WI38 (cell line): ENCODE measurements at regions not wholly inside any gene's neighbourhood (a gene's known extent, or its start where the extent isn't known, plus 50 kb on each side); places are given as distances from the start of the nearest gene placed in this dataset.

Source experiments
- H3K4me3 ChIP-seq: 2 replicates; pipeline ENCODE4 v1.5.1; 2011; ENCODE audit warnings: low read depth, mild to moderate bottlenecking, control low read depth, low read length
- TF ChIP-seq, protein P1 (sequence below): IDR thresholded peaks from 2 replicates; pipeline ENCODE4 v1.5.1; 2012; ENCODE audit warnings: low read depth, mild to moderate bottlenecking, control low read depth, low read length

GRCh38 chr6:105515054-105515453 is 112.2 kb upstream of the PREP start:
- no peak overlapping the region for H3K4me3 ChIP-seq
- TF ChIP-seq, protein P1, sequence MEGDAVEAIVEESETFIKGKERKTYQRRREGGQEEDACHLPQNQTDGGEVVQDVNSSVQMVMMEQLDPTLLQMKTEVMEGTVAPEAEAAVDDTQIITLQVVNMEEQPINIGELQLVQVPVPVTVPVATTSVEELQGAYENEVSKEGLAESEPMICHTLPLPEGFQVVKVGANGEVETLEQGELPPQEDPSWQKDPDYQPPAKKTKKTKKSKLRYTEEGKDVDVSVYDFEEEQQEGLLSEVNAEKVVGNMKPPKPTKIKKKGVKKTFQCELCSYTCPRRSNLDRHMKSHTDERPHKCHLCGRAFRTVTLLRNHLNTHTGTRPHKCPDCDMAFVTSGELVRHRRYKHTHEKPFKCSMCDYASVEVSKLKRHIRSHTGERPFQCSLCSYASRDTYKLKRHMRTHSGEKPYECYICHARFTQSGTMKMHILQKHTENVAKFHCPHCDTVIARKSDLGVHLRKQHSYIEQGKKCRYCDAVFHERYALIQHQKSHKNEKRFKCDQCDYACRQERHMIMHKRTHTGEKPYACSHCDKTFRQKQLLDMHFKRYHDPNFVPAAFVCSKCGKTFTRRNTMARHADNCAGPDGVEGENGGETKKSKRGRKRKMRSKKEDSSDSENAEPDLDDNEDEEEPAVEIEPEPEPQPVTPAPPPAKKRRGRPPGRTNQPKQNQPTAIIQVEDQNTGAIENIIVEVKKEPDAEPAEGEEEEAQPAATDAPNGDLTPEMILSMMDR, result no peak

GRCh38 chr6:105514306-105514705 is 111.4 kb upstream of the PREP start:
- no peak overlapping the region for H3K4me3 ChIP-seq
- TF ChIP-seq, protein P1, result no peak

DNA sequence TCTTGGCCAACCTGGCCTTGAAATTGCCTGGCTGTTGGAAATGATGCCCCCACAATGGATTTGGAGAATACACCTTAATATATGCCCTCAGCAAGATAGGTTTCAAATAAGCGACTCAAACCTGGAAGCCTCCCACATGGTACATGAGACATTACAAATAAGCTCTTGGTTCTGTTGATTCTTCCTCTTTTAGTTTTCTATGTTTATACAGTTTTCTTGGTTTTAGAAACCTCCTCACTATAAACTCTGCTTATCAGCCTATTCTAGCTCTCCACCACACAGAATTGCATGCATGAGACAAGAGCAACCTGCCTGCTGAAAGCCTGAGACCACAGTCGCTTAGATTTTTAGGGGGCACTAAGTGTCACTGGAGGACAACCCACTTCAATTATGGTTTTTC is 108.8 kb upstream of the PREP start:
- TF ChIP-seq, protein P1, result no peak
- no peak overlapping the region for H3K4me3 ChIP-seq

DNA sequence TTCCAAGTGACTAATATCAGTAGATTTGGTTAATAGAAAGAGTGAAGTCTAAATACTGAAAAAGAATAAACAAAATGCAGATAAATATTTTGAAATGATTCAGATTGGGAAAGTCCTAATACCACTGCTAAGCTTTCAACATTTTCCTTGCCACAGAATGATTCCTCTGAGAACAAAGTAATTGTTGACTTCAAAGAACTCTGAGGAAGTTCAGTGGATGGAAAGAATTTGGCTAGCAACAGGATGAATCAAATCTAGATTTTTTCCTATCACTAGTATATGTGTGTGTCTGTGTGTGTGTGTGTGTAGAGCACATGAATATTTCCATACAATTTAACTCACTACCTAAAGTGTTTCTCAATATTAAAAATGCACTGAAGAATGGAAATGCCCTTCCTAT is 107.9 kb upstream of the PREP start:
- TF ChIP-seq, protein P1, result no peak
- H3K4me3 ChIP-seq, result no peak overlapping the region

GRCh38 chr6:105509506-105510331 is 106.8 kb upstream of the PREP start:
- H3K4me3 ChIP-seq, result no peak overlapping the region
- TF ChIP-seq, protein P1, result 0 out of 2 replicates have a peak, but pooled peaks have one; percentile 12

DNA sequence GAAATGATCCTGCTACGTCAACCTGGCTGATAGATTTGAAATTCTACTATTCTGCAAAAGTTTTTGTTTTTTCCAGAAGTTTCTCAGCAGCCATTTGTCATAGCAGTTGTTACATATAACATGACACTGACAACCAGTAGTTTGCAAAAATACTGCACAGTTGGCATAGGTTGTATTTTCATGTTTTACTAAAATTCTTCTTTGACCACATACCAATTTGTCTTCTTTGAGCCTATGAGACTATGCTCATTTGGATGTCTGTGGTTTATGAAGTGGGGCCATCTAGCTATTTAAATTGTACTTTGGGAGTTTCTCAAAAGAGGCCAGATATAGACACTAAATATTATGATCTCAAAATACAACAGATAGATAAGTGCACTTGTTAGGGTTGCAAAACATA is 104.9 kb upstream of the PREP start:
- TF ChIP-seq, protein P1, result no peak

GRCh38 chr6:105504706-105505105 is 101.8 kb upstream of the PREP start:
- TF ChIP-seq, protein P1, result no peak
- no peak overlapping the region for H3K4me3 ChIP-seq

More for the DNA sequence above, 104.9 kb upstream of the PREP start:
- no peak overlapping the region for H3K4me3 ChIP-seq
